ENCODE measurements at regions not wholly inside any gene's neighbourhood (a gene's known extent, or its start where the extent isn't known, plus 50 kb on each side); places are given as distances from the start of the nearest gene placed in this dataset.

- no peak overlapping the region for H3K4me3 ChIP-seq
- H3K36me3 ChIP-seq = no peaks in the 10 kb centered on the region
- no peak for TF ChIP-seq CTCF (IDR thresholded peaks at IDR 0.05)
- H3K27me3 ChIP-seq = no peaks in the 10 kb centered on the region
- no peak overlapping the region for H3K27ac ChIP-seq
- H3K9me3 ChIP-seq = no peaks in the 10 kb centered on the region
- intact Hi-C loops (cut with DNase I) = no loop called here
- no peak overlapping the region for H3K9ac ChIP-seq (ENCODE audit: low read depth in 2 of 2, low read length in 2 of 2)
- no peaks in the 10 kb centered on the region for H3K4me1 ChIP-seq
- no peak for DNase-seq
These were observed 88.0 kb downstream of the XCL2 start for GRCh38 chr1:168455764-168456163.

- Histone ChIP-seq H3K27ac (no peak overlapping the region), H3K9me3 (no peaks in the 10 kb centered on the region), H3K9ac (ENCODE audit: low read depth in 2 of 2, low read length in 2 of 2) (no peak overlapping the region), H3K36me3 (no peaks in the 10 kb centered on the region), H3K4me3 (no peak overlapping the region), H3K27me3 (no peaks in the 10 kb centered on the region), H3K4me1 (no peaks in the 10 kb centered on the region)
- intact Hi-C loops (cut with DNase I) = no loop called here
- DNase-seq = no peak
- TF ChIP-seq CTCF (IDR thresholded peaks at IDR 0.05) = no peak
These were observed 89.5 kb downstream of the XCL2 start for GRCh38 chr1:168454211-168454815.

GRCh38 chr1:168453056-168453455 lies 90.7 kb downstream of the XCL2 start:
- no peaks in the 10 kb centered on the region for H3K4me1 ChIP-seq
- DNase-seq = no peak
- intact Hi-C loops (cut with DNase I) = no loop called here
- no peaks in the 10 kb centered on the region for H3K9me3 ChIP-seq
- TF ChIP-seq CTCF (IDR thresholded peaks at IDR 0.05) = no peak
- H3K36me3 ChIP-seq = no peaks in the 10 kb centered on the region
- H3K9ac ChIP-seq (ENCODE audit: low read depth in 2 of 2, low read length in 2 of 2) = no peak overlapping the region
- H3K27ac ChIP-seq = no peak overlapping the region
- H3K27me3 ChIP-seq = no peaks in the 10 kb centered on the region
- H3K4me3 ChIP-seq = no peak overlapping the region

GRCh38 chr1:168452329-168452728 lies 91.5 kb downstream of the XCL2 start:
- intact Hi-C loops (cut with DNase I) = no loop called here
- TF ChIP-seq CTCF (IDR thresholded peaks at IDR 0.05) = no peak
- no peaks in the 10 kb centered on the region for H3K4me1 ChIP-seq
- H3K4me3 ChIP-seq = no peak overlapping the region
- H3K9ac ChIP-seq (ENCODE audit: low read depth in 2 of 2, low read length in 2 of 2) = no peak overlapping the region
- H3K9me3 ChIP-seq = no peaks in the 10 kb centered on the region
- DNase-seq = no peak
- no peak overlapping the region for H3K27ac ChIP-seq
- H3K36me3 ChIP-seq = no peaks in the 10 kb centered on the region
- H3K27me3 ChIP-seq = no peaks in the 10 kb centered on the region

- intact Hi-C loops (cut with DNase I) = no loop called here
- H3K27ac ChIP-seq = no peak overlapping the region
- no peaks in the 10 kb centered on the region for H3K36me3 ChIP-seq
- no peak for DNase-seq
- TF ChIP-seq CTCF (IDR thresholded peaks at IDR 0.05) = no peak
- no peaks in the 10 kb centered on the region for H3K9me3 ChIP-seq
- H3K4me1 ChIP-seq = no peaks in the 10 kb centered on the region
- H3K4me3 ChIP-seq = no peak overlapping the region
- no peaks in the 10 kb centered on the region for H3K27me3 ChIP-seq
- no peak overlapping the region for H3K9ac ChIP-seq (ENCODE audit: low read depth in 2 of 2, low read length in 2 of 2)
These were observed 95.9 kb downstream of the XCL2 start for GRCh38 chr1:168447871-168448270.
